DMS153 treated with DMSO at 0.1 percent for 48 hours (cell line): ENCODE measurements at regions not wholly inside any gene's neighbourhood (a gene's known extent, or its start where the extent isn't known, plus 50 kb on each side); places are given as distances from the start of the nearest gene placed in this dataset.

ENCODE experiments used
- DNase-seq: peaks from one replicate; lab custom pipeline; 2025; ENCODE audit not compliant: unreplicated experiment; lab: John Stamatoyannopoulos, UW

DNA sequence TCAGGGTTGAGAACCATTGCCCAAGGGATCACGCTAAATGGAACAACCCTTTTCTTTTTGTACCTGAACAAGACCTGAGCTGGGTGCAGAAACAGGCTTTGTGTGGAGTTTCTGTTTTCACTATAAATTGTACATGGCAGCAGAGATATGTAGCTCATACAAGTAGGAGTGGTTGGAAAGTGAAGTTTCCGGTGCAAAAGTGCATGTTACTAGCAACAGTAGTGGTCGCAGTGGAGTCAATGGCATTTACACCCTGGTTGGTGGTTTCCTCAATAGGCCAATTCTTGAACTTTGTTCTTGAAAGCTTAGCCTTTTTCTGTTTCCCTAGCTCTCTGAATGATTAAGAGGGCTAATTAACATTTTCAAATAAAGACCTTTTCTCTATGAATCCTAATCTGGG, 170.7 kb downstream of the NEBL start:
- no peak for DNase-seq

GRCh38 chr10:20714979-20715378, 182.1 kb downstream of the NEBL start:
- no peak for DNase-seq

- DNase-seq, result no peak
Measured at GRCh38 chr10:20714518-20714917, 182.6 kb downstream of the NEBL start.

DNA sequence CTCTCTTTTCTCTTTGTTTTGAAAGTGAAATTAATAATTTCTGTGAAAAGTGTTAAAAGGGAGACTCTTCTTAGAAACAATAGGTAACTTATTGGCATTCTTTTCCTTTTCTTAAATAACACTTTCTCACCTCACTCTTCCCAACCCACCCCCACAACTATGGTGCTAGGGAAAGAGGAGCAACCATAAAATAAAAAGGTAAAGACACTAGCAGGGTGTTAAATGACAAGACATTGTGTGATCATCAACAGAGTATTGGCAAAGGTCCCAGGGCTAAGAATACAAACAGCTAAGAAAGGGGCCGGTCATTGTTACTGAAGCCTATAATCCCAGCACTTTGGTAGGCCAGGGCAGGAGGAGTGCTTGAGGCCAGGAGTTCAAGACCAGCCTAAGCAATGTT, 183.7 kb downstream of the NEBL start:
- no peak for DNase-seq

DNA sequence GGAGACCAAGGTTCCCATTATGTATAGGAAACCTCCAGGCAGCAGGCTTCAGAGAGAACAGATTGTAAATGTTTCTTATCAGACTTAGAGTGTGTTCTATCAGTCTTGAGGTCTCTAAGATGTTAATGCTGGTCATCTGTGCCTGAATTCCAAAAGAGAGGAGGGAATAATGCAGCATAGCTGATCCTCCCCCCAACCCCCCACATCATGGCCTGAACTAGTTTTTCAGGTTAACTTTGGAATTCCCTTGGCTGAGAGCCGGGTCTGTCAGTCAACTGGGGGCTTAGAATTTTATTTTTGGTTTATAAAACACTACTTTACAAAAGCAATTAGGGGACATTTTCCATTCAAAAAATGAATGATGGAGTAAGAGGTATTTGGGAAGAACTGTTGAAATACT, 184.3 kb downstream of the NEBL start:
- DNase-seq, result no peak

GRCh38 chr10:20709708-20710107, 187.4 kb downstream of the NEBL start:
- DNase-seq, result no peak

GRCh38 chr10:20708305-20708704, 188.8 kb downstream of the NEBL start:
- no peak for DNase-seq

DNA sequence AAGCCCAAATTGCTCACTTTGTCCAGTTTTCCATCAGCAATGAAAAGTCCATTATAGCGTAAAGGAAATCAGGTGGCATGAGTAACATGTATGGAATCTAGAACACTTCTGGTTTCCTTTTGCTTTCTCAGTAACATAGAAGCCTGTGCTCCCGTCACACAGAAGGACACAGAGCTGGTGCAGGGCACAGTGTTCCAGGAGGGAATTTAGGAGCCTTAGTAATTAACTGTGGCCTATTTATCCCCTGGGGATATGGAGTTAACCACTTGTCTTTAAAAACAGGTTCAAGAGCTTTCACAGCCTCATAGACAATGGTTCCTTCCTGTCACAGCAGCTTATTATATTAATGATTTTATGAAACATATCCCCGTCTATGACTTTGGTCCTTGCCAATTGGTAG, 189.9 kb downstream of the NEBL start:
- DNase-seq, result no peak

DNA sequence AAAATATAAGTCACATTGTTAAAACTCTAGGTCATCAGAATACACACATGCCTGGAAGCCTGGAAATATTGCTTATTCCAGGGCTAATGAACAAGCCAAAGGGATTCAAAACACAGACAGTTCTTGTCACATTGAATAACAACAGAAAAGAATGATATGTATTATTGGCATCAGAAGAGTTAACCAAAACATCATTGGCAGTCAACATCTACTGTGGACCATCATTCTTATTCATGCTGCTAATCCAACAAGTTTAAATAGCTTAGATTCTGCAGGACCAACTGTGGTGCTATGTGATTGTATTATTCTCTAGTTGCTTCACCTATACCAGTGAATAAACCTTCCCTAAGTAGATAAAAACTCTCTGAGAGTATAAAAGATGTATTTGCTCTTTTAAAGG, 198.3 kb downstream of the NEBL start:
- no peak for DNase-seq

- no peak for DNase-seq
Measured at GRCh38 chr10:20694296-20694695, 202.8 kb downstream of the NEBL start.

DNA sequence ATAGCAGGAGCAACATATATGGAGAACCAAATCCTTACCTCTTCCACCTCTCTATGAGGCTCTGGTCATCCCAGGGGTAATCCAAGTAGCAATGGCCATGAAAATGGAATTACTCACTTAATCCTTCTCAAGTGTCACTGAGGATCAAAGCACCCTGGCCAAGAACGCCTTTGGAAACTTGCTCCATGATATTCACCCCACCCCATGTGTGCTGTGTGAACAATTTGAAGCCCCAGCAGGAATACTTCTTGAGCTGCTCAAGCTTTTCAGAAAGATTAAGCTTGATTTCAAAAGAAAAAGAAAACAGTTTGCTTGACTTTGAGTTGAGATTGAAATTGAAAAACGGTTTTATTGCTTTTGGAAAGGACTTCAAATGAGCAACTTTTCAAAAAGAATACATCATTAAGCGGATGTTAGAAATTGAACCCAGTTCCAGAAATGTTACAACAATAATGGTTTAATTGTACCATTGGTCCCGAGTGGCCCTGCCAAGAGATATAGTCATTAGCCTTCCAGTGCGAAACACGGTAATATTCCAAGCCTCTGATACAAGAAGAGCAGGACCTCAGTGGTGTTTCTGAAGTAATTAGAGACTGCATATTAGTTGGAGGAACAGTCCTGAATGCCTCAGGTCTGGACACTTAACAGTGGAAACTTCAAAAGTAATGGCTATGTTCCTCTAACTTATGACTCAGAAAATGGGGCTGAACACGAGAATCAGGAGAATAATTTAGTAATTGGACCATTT, 208.1 kb downstream of the NEBL start:
- DNase-seq, result no peak

DNA sequence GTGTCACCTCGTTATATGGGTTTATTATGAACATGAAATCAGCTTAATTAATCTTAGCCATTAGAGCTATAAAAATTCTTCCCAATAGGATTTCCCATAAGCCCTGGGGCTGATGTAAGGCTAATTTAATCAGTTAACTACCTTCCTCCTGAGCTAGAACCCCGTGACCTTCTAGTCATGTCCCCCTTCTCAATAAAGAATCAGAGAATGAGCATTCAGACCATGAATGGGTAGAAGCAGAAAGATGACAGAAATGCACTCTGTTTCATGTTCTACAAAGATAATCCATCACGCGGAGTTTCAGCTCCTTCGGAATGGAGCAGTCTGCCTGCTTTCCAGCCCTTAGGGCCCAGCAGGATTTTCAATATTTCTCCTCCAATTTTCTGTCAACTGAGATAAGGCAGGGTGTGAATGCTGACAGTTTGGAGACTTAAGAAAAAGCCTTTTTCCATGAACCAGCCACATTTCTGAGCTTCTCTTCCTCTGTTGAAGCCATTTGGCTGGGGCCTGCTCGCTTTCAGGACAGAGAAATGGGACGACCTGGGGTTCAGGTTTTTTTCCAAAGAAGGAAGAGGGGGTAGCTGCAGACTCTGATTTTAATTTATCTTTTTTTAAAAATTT, 211.0 kb downstream of the NEBL start:
- DNase-seq, result no peak

- DNase-seq, result no peak
Measured at GRCh38 chr10:20685462-20685861, 211.6 kb downstream of the NEBL start.

DNA sequence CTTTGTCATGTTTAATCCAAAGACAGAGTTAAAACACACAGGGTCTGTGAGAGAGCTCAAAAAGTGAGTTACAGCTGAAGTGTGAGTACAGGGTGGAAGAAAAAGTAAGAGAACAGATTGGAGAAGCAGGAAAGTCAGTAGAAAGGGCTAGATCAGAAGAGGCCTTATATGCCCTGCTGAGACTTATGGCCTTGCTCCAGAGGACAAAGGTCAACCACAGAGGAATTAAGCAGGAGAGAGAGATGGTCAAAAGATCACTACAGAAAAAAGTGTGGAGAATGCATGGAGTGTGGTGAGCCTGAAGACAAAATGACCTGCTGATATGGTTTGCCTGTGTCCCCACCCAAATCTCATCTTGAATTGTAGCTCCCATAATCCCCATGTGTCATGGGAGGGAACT, 213.8 kb downstream of the NEBL start:
- DNase-seq, result no peak

- no peak for DNase-seq
Measured at GRCh38 chr10:20682782-20683181, 214.3 kb downstream of the NEBL start.

DNA sequence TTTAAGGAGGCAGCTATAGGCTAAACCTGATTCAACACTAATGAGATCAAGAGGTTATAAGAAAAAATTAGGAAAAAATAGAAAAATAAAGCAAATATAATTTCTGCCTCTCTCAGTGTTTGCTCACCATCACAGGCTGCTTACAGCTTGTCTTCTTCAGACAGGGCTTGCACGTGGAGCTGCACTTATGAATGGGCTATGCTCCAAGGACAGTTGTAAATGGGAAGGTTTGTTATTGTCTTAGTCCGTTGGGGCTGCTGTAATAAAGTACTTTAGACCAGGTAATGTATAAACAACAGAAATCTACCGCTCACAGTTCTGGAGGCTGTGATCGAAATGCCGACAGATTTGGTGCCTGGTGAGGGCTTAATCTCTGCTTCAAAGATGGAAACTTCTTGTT, 219.8 kb downstream of the NEBL start:
- DNase-seq, result no peak

DNA sequence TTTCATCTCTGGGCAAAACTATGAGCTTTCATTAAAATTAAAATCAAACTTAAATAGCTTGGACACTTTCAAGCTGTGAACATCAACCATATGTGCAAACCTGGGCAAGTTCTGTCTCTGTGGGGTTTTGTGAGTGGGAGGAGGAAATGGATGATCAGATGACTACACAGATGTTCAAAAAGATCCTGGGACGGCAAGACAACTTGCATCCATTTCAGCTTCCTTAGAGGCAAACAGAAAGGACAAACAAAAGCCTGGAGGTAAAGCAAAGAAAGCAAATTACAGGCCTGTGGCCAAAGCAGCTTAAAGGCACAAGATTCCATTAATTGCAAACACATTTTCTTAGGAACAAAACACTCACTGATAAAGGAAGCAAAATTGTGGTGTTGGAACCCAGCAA, 222.2 kb downstream of the NEBL start:
- no peak for DNase-seq

DNA sequence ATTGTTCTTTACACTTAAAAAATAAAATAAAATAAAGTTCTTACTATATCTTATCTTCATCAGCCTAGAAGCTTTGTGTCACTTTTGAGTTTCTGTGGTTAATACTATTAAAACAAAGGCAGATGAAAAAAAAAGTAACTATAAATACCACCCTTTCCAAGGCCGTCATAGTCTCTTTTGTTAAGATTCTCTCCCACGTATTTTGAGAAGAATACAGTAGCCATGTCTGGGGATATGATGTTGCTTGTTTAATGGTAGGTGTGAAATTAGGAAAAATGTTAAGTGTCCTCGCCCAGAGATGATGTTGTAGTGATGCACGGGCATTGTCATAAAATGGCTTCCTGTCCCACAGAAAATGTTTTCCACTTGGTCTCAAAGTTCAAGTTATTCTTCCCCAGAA, 223.9 kb downstream of the NEBL start:
- no peak for DNase-seq

GRCh38 chr10:20672741-20673140, 224.4 kb downstream of the NEBL start:
- DNase-seq, result no peak

DNA sequence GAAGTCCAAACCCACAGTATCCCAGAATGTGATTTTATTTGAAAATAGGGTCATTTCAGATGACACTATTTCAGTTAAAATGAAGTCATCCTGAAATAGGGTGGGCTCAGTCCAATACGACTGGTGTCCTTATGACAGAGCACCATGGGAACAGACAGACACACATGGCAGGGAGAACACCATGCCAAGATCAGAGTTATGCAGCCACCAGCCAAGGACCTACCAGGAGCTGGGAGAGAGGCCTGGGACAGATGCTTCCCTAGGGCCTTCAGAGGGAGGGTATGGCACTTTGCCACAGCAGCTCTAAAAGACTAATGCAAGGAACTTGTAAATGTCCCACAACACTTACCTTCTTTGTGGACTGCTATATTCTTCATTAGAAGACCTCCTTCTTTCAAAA, 226.5 kb downstream of the NEBL start:
- no peak for DNase-seq

- DNase-seq, result no peak
Measured at GRCh38 chr10:20668985-20669384, 228.1 kb downstream of the NEBL start.

DNA sequence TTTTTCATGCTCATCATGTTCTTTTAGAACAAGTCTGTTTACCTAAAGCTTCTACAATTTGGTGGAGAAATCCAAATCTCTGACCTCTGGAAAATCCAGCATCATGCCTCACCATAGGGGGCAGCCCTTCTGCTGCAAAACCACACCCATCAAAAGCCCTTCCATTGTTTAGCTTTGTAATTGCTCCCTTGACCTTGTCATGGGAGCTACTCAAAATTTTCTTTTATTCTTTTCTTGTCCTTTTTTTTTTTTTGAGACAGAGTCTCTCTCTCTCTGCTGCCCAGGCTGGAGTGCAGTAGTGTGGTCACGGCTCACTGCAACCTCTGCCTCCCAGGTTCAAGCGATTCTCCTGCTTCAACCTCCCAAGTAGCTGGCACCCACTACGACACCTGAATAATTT, 234.4 kb downstream of the NEBL start:
- DNase-seq, result no peak

- DNase-seq, result no peak
Measured at GRCh38 chr10:20659225-20659624, 237.9 kb downstream of the NEBL start.
